Neural progenitor cell (in vitro differentiated cells): ENCODE measurements at regions not wholly inside any gene's neighbourhood (a gene's known extent, or its start where the extent isn't known, plus 50 kb on each side); places are given as distances from the start of the nearest gene placed in this dataset.

Experiments used
- CTCF ChIP-seq: fragments of 200-600 bp; sonication (generic); IDR thresholded peaks from 2 replicates; pipeline ENCODE4 v1.5.1; 2017; ENCODE audit warnings: antibody characterized with exemption, mild to moderate bottlenecking
- EZH2 ChIP-seq: fragments of 200-600 bp; sonication (generic); IDR thresholded peaks from 2 replicates; pipeline ENCODE4 v1.6.1; 2017; ENCODE audit warnings: antibody characterized with exemption, mild to moderate bottlenecking, moderate library complexity

GRCh38 chr1:187892683-187893039 is 1063.9 kb downstream of the PLA2G4A start:
- TF ChIP-seq CTCF (no peak), EZH2 (no peak)
